HG02973 (cell line): ENCODE measurements at regions not wholly inside any gene's neighbourhood (a gene's known extent, or its start where the extent isn't known, plus 50 kb on each side); places are given as distances from the start of the nearest gene placed in this dataset.
"Not testable (repeated sequence)": the region's sequence is repeated elsewhere in the genome, so short reads cannot be mapped to it uniquely, and the experiment has no call there.

Experiments
- ATAC-seq: cut with Tn5 transposase; IDR thresholded peaks from one replicate; pipeline ENCODE4 v1.9.1; 2021; ENCODE audit warnings: moderate library complexity; ENCODE audit not compliant: unreplicated experiment

GRCh38 chr16:18157854-18158253, 178.7 kb downstream of the NPIPA8 start:
- not testable (repeated sequence) for ATAC-seq

DNA sequence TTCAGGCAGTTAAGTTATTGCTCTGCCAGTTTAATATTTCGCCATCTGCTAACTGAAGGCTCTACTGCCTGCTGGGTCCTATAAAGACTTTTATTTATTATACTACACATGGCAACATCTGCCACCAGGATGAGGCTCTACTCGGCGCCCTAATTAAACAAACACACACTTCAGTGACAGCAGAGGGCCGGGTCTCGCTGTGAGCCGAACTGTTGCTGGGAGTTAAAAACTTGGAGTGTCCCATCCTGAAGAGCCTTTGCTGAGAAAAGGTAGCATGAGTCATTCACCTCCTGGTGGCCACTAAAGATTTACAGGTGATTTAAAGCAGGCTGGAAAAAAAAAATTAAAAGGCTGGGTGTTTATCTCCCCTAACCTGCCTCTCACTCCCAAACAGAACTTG, 183.7 kb downstream of the NPIPA8 start:
- not testable (repeated sequence) for ATAC-seq

- not testable (repeated sequence) for ATAC-seq
These were observed 188.4 kb downstream of the NPIPA8 start for GRCh38 chr16:18148132-18148531.

- ATAC-seq, result not testable (repeated sequence)
These were observed 189.9 kb downstream of the NPIPA8 start for GRCh38 chr16:18146601-18147142.

DNA sequence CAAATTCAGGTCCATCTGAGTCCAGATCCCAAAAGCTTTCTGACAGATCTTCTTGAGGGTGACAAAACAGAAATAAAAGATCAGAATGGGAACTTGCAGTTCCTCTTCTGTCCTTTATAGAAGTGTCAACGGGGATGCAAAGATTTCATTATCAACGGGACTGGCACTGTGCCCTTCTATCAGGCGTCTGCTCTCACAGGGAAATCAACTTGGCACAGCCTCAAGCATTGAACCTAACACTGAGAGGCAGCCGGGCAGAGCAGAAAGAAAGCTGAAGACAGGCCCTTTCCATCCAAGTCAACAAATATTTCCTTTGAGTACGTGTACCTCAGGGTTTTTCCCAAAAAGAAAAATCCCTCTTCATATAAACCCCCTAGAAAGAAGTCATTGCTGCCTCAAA, 194.5 kb downstream of the NPIPA8 start:
- ATAC-seq, result not testable (repeated sequence)

- ATAC-seq, result not testable (repeated sequence)
These were observed 200.2 kb downstream of the NPIPA8 start for GRCh38 chr16:18136288-18136687.

DNA sequence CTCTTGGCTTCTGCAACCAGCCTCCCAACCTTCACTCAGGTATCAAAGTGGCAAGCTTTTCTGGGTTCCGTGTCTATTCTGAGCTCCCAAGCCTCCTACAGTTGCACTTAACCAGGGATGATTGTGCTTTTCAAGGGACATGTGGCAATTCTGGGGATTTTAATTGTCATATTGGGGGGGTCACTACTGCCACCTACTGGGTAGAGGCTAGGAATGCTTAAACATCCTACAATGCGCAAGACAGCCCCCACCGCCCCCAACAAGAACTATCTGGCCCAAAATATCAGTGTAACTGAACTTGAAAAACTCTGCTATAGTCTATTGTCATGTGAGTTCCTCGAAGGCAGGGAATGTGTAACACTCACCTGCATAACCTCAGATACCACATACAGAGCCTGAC, 201.5 kb downstream of the NPIPA8 start:
- ATAC-seq, result not testable (repeated sequence)

DNA sequence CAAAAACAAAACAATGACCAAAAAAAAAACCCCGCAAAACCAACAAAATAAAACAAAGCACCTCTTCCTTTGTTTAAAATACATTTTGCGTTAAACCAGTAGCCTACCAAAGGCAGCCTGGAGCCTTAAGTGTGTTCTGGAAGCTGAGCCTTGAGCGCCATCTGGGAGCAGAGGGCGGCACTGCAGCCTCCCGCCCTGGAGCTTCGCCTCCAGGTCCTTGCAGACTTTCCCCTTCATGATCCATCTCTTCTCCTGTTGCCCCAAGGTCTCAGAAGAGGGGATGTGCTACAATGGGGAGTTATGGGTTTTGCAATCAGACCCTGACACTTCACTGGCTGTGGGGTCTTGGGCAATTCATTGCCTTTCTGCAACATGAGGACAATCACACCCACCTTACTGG, 204.9 kb downstream of the NPIPA8 start:
- ATAC-seq, result not testable (repeated sequence)

DNA sequence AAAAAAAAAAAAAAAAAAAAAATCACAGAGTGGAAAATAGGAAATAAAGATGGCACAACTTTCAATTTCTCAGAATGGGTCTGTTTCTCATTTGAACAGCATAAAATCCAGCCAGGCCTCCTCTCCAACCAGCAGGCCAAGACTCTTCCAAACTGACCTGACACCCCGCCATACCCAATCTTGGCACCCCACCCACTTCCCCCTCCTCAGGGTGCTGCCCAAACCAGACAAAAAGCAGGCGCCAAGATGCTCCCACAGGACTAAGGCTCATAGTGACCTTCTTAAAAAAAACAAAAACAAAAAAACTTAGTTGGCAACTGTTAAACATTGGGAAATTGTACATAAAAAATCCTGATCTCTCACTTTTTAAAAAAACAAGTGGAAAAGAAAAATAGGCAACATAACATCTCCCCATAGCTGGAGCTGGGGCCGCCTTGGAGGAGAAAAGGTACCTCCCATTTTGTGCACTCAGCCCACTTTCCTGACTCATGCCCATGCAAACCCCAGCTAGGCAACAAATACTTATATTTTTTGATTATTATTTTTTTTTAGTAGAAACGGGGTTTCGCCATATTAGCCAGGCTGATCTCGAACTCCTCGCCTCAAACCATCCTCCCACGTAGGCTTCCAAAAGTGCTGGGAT, 205.9 kb downstream of the NPIPA8 start:
- not testable (repeated sequence) for ATAC-seq

- ATAC-seq, result not testable (repeated sequence)
These were observed 209.5 kb downstream of the NPIPA8 start for GRCh38 chr16:18127033-18127432.

DNA sequence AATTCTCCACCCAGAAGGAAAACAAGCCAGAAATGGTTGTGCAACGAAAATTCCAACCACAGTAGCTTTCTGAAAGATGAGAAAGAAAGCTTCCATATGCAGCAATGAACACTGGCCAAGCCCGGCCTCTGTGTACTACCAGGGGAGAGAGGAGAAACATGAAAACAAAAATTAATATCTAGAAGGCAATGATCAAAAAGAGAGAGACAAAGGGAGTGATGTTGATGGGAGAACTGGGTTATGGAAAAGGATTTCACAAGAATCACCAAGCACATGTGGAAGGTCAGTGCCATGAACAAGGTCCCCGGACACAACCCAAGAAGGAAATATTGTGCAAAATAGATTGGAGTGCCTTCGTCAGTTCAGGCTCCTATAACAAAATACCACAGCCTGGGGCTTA, 217.4 kb downstream of the NPIPA8 start:
- ATAC-seq, result not testable (repeated sequence)

DNA sequence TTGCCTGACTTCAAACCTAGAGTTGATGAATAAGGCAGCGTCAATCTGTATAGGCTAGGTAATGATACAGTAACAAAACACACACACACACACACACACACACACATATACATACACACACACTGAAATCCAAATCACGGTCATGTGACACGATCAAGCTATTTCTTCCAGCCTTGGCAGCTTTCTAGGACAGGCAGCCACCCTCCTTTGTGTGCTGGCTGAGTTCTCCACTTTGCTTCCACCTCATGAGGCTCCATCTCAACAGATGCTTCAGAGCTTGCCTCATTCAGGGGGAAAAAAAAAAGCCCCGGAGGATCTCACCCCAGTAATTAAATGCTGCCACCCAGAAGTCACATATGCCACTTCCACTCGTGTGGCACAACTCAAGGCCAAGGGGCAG, 217.9 kb downstream of the NPIPA8 start:
- ATAC-seq, result not testable (repeated sequence)

GRCh38 chr16:18118071-18118470, 218.5 kb downstream of the NPIPA8 start:
- ATAC-seq, result not testable (repeated sequence)

DNA sequence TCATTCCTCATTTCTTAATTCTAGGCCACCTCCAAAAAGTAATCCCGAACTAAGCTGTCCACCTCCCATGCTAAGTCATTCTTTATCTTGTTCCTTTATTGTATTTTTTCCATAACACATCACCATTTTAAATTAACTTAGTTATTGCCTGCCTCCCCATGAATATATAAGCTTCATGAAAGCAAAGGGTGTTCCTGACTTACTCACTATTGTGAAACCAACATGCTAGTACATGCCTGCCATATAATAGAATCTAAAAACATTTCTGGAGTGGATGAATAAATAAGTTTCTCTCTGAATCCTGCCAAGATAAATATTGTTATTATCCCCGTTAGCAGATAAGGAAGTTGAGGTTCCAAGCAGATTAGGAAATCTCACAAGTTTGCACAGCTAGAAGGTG, 232.1 kb downstream of the NPIPA8 start:
- not testable (repeated sequence) for ATAC-seq

DNA sequence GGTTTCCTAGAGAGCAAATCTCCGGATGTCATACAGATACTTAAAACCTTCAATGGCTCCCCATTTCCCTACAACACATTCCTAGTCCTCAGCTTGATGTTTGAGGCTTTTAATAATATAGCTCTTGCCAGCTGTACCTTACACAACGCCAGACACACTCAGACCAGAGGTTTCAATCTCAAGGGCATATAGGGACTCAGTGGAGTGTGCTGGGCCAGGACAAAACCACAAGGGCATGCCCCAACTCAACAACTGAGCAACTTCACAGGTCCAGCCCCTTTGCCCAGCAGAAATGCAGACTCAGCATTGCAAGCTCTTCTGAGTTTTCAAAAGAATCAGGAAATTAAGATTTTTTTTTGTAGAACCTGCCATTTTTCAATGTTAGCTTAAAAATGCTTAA, 235.5 kb downstream of the NPIPA8 start:
- not testable (repeated sequence) for ATAC-seq

GRCh38 chr16:18092605-18093004, 243.9 kb downstream of the NPIPA8 start:
- ATAC-seq, result not testable (repeated sequence)

DNA sequence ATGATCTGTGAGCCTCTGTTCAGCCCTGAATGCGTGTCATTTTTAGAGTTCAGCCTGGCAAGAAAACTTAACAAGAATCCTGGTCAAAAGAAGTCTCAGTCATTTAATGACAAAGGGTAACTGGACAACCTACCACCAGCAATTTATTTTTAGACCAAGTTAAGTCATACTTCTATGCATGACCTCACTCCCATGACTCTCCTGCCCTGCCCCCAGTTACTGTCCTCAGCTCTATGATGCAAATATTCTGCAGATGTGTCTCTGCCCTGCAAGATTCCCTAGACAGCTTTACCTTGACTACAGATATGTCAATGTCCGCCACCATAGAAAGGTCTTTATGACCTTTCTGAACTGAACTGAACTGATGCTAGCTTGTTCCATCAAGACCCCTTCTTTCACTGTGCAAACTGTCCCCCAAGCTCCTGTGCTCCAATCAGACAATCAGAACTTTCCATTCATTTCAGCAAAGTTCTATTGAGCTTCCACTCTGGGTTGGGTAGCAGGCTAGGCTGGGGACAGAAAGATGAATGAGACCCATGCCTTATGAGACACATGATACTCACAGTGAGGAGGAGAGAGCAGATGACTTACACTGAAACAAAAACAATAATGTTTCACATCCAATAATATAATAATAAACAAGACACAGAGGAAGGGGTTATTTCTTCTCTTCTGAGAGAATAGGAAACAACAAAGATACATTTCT, 255.7 kb downstream of the NPIPA8 start:
- not testable (repeated sequence) for ATAC-seq

DNA sequence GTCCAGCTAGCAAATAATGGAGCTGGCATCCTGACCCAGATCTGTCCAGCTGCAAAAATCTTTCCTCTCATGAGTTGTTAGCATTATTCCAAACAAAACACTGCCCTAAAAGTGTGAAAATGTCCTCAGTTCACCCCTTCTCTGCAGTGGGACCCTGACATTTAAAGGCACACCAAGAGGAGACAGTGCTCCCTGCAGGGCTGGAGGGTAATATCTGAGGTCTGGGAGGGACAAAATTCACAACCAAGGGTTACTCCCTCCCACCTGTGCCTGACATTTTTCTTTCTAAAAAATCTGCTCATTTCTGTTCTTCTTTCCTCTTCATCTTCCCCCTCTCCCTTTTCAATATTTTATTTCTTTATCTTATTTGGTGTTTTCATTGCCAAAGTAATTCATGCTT, 258.6 kb downstream of the NPIPA8 start:
- not testable (repeated sequence) for ATAC-seq

DNA sequence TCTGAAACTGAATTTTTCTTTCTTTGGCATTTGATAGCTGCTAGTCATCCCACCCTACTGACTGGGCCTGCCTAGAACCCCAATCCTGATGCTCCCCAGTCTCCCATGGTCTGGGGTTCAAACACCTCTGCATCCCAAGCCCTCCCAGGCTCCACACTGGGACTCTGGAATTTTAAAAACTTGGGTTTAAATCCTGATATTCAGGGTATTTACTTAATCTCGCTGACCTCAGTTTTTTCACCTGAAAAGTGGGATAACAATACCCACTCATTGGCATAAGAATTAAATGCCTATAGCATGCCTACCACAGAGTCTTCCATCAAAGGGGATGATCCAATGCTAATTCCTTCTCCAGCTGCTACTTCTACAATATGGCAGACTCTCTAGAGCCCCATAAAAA, 264.4 kb downstream of the NPIPA8 start:
- no peak for ATAC-seq

DNA sequence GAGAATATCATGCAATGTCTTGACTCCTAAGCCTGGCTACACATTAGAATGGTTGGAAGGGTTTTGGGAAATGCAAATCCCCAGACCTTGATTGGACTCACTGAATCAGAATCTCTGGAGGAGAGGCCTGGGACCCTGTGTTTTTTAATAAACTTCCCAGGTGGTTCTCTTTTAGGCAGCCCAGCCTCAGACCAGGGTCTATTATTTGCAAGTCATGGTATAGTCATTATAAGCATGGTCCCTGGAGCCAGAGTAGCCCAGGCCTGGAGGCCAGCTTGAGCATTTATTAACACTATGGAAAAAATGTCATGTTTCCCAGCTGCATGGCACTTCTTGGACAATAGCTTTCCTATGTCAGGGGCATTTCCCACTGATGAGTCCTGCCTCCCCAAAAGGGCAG, 266.9 kb downstream of the NPIPA8 start:
- no peak for ATAC-seq

GRCh38 chr16:18068477-18068876, 268.1 kb downstream of the NPIPA8 start:
- no peak for ATAC-seq

DNA sequence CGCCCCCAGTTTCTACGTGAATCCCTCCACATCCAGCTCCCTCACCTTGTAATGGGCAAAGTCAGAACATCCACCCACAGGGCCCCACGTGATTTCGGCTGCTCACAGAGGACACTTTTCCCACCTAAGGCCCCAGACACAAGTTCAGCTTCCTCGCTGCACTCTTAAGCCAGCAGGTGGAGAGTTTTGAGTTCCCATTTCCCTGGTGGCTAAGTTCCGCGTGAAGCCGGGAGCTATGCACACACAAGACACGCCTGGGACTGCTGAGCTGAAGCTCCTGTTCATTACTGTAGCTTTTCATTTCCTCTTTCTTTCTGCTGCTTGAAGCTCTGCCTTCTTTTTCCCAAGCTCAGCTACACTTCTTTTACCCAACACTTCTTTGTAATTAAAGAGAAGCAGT, 273.8 kb downstream of the NPIPA8 start:
- no peak for ATAC-seq
